B cell (primary cell): ENCODE measurements at regions not wholly inside any gene's neighbourhood (a gene's known extent, or its start where the extent isn't known, plus 50 kb on each side); places are given as distances from the start of the nearest gene placed in this dataset.

ENCODE experiments used
- ATAC-seq: fragments of 200-7000 bp; cut with Tn5 transposase; one replicate; pipeline ENCODE4 v1.10.0; 2021; ENCODE audit warnings: low read depth, mild to moderate bottlenecking, moderate number of reproducible peaks, moderate library complexity
- CTCF ChIA-PET: fragments of 350-600 bp; sonication (Branson Sonifier 250); formaldehyde crosslinking; loops from one replicate; lab custom pipeline; 2021; ENCODE audit warnings: antibody characterized with exemption, inconsistent platforms; lab: Charles Lee
- POLR2A ChIA-PET: fragments of 350-600 bp; sonication (Branson Sonifier 250); formaldehyde crosslinking; loops from one replicate; lab custom pipeline; 2021; ENCODE audit warnings: antibody characterized with exemption; lab: Charles Lee
- DNase-seq: peaks from one replicate; pipeline ENCODE4 v3.0.0; 2013
- H2AFZ ChIP-seq: 2 replicates; pipeline ENCODE4 v1.6.1; 2012; ENCODE audit warnings: mild to moderate bottlenecking, low read depth, low read length; ENCODE audit not compliant: insufficient read depth, poor library complexity, severe bottlenecking
- H3K27ac ChIP-seq, 2 donors: 1 replicate in 1 of 2; 2 replicates in 1 of 2; pipeline ENCODE4 v1.5.1; 2012 to 2013; ENCODE audit warnings: low read length in 2 of 2, mild to moderate bottlenecking in 2 of 2, moderate library complexity in 1 of 2
- H3K27me3 ChIP-seq, 4 experiments: fragments of 200-600 bp in 1 of 4; sonication (generic) in 1 of 4; replicated peaks in 1 of 4; 1 replicate in 2 of 4; 2 replicates in 2 of 4; pipeline versions ENCODE4 v1.6.1 to v1.7.0; 2013 to 2016; ENCODE audit warnings: low read length in 3 of 4, mild to moderate bottlenecking in 2 of 4, mixed read lengths in 1 of 4, moderate library complexity in 1 of 4; ENCODE audit not compliant: insufficient read depth in 4 of 4, control insufficient read depth in 3 of 4; ENCODE audit errors: control extremely low read depth in 1 of 4
- H3K36me3 ChIP-seq, 2 experiments: replicated peaks in 1 of 2; 1 replicate in 1 of 2; 2 replicates in 1 of 2; pipeline versions ENCODE4 v1.6.1 to v1.7.1; 2013; ENCODE audit warnings: low read length in 1 of 2; ENCODE audit not compliant: insufficient read depth in 2 of 2, control insufficient read depth in 1 of 2; ENCODE audit errors: control extremely low read depth in 1 of 2, extremely low read depth in 1 of 2
- H3K4me1 ChIP-seq, 2 donors: fragments of 200-600 bp in 1 of 2; sonication (generic) in 1 of 2; 1 replicate in 1 of 2; 2 replicates in 1 of 2; pipeline versions ENCODE4 v1.5.1 to v1.6.1; 2013 to 2017; ENCODE audit warnings: low read length in 2 of 2; ENCODE audit not compliant: control insufficient read depth in 2 of 2, insufficient read depth in 2 of 2
- H3K4me2 ChIP-seq: replicated peaks from 2 replicates; pipeline ENCODE3; 2012; ENCODE audit warnings: mild to moderate bottlenecking, low read depth, low read length; ENCODE audit not compliant: poor library complexity, severe bottlenecking
- H3K4me3 ChIP-seq, 5 experiments: fragments of 200-600 bp in 1 of 5; sonication (generic) in 1 of 5; 1 replicate in 3 of 5; 2 replicates in 2 of 5; pipeline versions ENCODE4 v1.5.1 to v1.7.0; 2011 to 2016; ENCODE audit warnings: low read length in 4 of 5, mild to moderate bottlenecking in 4 of 5, low read depth in 2 of 5, control low read depth in 1 of 5, moderate library complexity in 1 of 5; ENCODE audit not compliant: insufficient read depth in 1 of 5; ENCODE audit errors: control extremely low read depth in 1 of 5, extremely low read depth in 1 of 5
- H3K79me2 ChIP-seq: fragments of 200-600 bp; sonication (generic); one replicate; pipeline ENCODE4 v1.6.0; 2016; ENCODE audit warnings: low read length; ENCODE audit not compliant: control insufficient read depth, insufficient read depth
- H3K9ac ChIP-seq: fragments of 200-600 bp; sonication (generic); 2 replicates; pipeline ENCODE4 v1.6.1; 2017; ENCODE audit warnings: mild to moderate bottlenecking, low read length, moderate library complexity
- H3K9me3 ChIP-seq, 3 donors: one replicate each; pipeline versions ENCODE4 v1.6.1 to v1.7.1; 2013; ENCODE audit warnings: low read length in 2 of 3; ENCODE audit not compliant: control insufficient read depth in 2 of 3, insufficient read depth in 1 of 3; ENCODE audit errors: control extremely low read depth in 1 of 3
- H4K20me1 ChIP-seq: 2 replicates; pipeline ENCODE4 v1.6.0; 2012; ENCODE audit warnings: mild to moderate bottlenecking, low read length; ENCODE audit not compliant: insufficient read depth, control insufficient read depth, poor library complexity, severe bottlenecking
- H3K27ac Mint-ChIP-seq: one replicate; pipeline ENCODE4 v1.8.0; 2021; ENCODE audit warnings: mixed read lengths
- H3K27me3 Mint-ChIP-seq: one replicate; pipeline ENCODE4 v1.8.0; 2021; ENCODE audit warnings: mixed read lengths
- H3K4me1 Mint-ChIP-seq: one replicate; pipeline ENCODE4 v1.8.0; 2021; ENCODE audit warnings: mixed read lengths
- H3K4me3 Mint-ChIP-seq: one replicate; pipeline ENCODE4 v1.8.0; 2021; ENCODE audit warnings: mixed read lengths
- H3K9me3 Mint-ChIP-seq: one replicate; pipeline ENCODE4 v1.8.0; 2022; ENCODE audit warnings: mixed read lengths; ENCODE audit not compliant: insufficient read depth
- CTCF ChIP-seq: fragments of 200-600 bp; IDR thresholded peaks from one replicate; pipeline ENCODE4 v1.8.0; 2022; ENCODE audit warnings: antibody characterized with exemption, mild to moderate bottlenecking
- EZH2 ChIP-seq: IDR thresholded peaks from 2 replicates; pipeline ENCODE4 v1.6.1; 2012; ENCODE audit warnings: borderline replicate concordance, low read depth, mild to moderate bottlenecking, moderate library complexity, low read length; ENCODE audit not compliant: insufficient read depth, poor library complexity, severe bottlenecking
- WGBS: methylation state at CpG from one replicate; pipeline ENCODE4 v1.1.5; 2013; ENCODE audit warnings: missing lambda C conversion rate; ENCODE audit not compliant: insufficient coverage; 5-methylcytosine and 5-hydroxymethylcytosine counted together
- intact Hi-C: fragments of 100-400 bp; cut with micrococcal nuclease; formaldehyde crosslinking; loops from one replicate; pipeline ENCODE4 v1.10.0; 2022

DNA sequence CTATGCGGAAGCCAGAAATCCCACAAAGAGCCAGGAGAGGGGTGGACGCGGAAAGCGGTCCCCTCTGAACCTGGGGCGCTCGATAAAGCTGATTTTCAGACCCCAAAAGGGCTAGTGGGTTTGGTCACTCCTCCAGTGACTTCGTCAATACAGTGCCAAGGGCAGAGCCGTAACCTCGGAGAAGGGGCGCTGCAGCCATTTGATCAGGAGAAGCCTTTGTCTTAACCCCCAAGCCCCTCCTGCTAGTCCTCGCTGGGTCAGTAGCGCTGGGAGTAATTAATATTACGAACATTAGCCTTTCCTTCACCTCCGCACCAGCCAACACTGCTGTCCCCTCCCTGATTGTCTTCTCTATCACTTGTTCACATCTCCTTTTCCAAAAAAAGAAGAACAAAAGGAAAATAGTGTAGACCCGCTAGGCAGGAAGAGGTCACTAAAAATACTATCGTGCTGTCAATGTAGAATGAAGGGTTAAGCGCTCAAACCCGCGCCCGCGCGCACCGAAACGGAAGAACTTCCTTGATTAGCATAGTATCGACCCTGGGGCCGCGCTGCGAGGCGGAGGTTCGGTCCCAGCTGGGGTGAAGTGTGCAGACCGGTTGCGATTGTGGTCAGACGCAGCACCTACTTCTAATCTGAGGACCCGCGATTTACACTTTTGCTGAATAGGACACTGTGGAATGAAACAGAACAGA is 63.2 kb upstream of the MAPRE2 start:
- WGBS, result under 1% methylated on average over 30 of the region's 35 CpGs
- CTCF ChIA-PET, result interaction anchor here (0.7 to 1.0 kb wide), 2 partner anchors 9 to 60 kb away, joined by 3 to 5 read pairs; no protein-coding TSS in a partner anchor

More for the DNA sequence above, 63.2 kb upstream of the MAPRE2 start:
- no peaks in the 10 kb centered on the region for H3K79me2 ChIP-seq
- POLR2A ChIA-PET, result no interaction called here
- Mint-ChIP-seq H3K9me3 (no peaks in the 10 kb centered on the region), H3K27me3 (peaks cover 17% of the 10 kb centered on the region), H3K4me3 (peak overlapping the region; percentile 92), H3K4me1 (peaks cover 26% of the 10 kb centered on the region), H3K27ac (no peak overlapping the region)
- TF ChIP-seq CTCF (no peak), EZH2 (no peak)
- peaks cover 0 to 15% (median 7%) of the 10 kb centered on the region in 4 experiments for H3K27me3 ChIP-seq
- H3K9ac ChIP-seq, result peak overlapping the region; percentile 85
- intact Hi-C loops, result loop anchor here (2.0 to 10.0 kb wide), 3 partner anchors 64 to 1827 kb away; partner anchors contain the start of genes MAPRE2 and ZNF24
- H3K4me1 ChIP-seq, result peaks cover 17 to 26% of the 10 kb centered on the region in 2 donors
- peaks cover 0 to 2% (median 0%) of the 10 kb centered on the region in 3 donors for H3K9me3 ChIP-seq
- H3K4me3 ChIP-seq, result peak overlapping the region; percentile 81 to 96 (median 89)
- ATAC-seq, result peak; percentile 31
- H4K20me1 ChIP-seq, result no peaks in the 10 kb centered on the region
- peak overlapping the region; percentile 87 for H2AFZ ChIP-seq
- no peak overlapping the region for H3K27ac ChIP-seq
- no peaks in the 10 kb centered on the region for H3K36me3 ChIP-seq
- peak overlapping the region; percentile 100 for H3K4me2 ChIP-seq
- peak; percentile 52 for DNase-seq
